HG03097 (cell line): ENCODE measurements at regions not wholly inside any gene's neighbourhood (a gene's known extent, or its start where the extent isn't known, plus 50 kb on each side); places are given as distances from the start of the nearest gene placed in this dataset.
A peak's percentile ranks its signal among the peaks of the same experiment; 100 is the strongest.

Source experiments
- ATAC-seq: cut with Tn5 transposase; IDR thresholded peaks from one replicate; pipeline ENCODE4 v1.9.1; 2021; ENCODE audit not compliant: unreplicated experiment, low FRiP score

DNA sequence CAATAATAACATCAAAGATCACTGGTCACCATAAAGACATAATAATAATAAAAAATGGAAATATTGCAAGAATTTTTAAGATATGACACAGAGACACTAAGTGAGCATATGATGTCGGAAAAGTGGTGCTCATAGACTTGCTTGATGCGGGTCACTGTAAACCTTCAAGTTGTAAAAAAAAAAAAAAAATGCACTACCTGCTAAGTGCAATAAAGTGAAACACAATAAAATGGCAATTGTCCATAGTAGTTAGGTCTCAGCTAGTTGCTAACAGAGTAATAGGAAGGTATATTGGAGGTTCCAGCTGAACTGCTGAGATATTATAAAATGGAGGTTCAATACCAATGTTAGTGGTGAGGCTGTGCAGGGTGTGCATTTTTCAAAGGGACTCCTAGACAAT, 146.6 kb upstream of the MRPS22 start:
- ATAC-seq = no peak

DNA sequence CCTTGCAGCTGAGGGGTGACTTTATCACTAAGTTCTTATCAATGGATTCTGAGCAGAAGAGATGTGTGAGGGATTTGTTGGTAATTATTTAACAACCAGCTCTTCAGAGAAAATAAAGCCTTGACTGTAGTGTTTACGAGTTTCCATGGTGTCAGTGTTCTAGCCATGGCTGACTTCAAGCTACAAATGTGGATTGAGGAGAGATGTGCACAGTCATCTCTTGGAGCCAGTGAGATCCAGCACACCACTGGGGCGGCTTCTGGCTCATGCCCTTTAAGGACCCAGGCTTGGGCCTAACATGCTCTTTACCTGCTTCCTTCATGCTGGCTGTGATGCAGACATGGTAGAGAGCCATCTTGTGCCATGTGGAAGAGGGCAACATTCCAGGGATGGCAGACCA, 145.6 kb upstream of the MRPS22 start:
- ATAC-seq = no peak

DNA sequence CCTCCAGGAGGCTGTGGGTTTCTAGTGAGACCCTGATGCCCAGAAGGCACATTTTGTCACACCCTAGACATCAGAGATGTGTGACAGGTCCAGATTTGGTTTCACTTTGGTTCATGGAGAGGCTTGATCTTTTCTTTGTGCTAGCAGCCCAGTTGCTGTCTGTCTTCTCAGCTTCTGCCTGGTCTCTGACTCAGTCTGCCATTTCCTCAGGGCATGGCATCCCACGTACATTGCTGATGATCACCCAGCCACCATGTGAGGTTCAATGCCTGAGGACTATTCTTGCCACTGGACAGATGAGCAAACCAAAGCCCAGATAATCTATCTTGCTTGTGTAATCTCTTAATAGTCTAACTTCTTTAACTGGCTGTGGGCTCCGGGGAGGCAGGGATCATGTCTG, 144.9 kb upstream of the MRPS22 start:
- no peak for ATAC-seq

DNA sequence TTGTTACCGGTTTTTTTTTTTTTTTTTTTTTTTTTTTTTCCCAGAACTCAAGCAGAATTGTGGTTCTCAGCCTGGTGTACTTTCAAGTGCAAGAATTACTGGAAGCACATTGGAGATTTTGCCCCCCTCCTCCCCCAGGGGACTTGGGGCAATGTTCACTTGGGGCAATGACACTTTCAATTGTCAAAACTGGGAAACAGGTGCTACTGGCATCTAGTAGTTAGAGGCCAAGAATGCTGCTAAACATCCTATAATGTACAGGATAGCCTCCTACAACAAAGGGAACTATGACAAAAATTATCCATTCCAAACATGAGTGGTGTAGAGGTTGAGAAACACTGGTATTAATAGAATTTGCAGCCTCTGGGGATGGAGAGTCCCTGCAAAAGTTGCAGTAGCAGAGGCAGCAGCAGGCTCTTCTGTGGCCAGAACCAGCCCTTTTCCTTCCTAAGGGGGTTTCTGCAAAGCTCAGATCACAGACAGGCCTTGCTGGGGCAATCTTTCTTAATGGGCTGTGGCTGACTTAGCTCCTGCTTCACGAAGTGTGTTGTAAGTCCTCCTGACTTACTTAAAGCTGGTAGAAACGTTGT, 144.3 kb upstream of the MRPS22 start:
- ATAC-seq = no peak

DNA sequence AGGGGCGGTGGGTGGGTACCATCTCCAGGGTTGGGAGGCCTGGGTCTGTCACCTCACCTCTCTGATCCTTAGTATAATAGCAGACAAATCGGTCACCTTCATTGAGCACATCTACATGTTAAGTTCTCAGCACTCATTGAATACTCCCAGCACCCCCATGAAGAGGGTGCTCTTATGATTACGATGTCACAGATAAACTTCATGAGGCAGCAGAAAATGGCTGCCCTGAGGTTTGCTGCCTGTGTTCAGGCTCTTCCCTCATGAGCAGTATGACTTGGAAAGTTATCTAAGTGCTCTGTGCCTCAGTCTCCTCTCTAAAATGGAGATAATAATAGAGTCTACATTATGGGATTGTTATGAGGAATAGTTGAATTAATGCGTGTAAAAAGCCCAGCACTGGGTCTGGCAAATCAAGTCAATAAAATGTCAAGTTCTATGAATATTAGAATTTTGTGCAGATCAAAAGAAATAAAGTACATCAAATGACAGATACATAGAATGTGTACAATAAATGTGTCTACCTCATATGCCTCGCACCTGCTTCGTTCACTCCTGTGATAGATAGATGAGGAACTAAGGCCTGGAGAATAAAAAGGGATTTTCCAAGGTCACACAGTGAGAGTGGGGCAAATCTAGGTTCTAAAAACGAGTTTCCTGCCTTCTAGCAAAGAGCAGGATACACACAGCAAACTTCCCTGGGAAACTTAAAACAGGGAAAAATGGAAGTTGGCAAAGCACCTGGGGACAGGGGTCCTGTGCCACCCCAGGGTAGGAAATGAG, 142.2 kb upstream of the MRPS22 start:
- ATAC-seq = peak; percentile 13

DNA sequence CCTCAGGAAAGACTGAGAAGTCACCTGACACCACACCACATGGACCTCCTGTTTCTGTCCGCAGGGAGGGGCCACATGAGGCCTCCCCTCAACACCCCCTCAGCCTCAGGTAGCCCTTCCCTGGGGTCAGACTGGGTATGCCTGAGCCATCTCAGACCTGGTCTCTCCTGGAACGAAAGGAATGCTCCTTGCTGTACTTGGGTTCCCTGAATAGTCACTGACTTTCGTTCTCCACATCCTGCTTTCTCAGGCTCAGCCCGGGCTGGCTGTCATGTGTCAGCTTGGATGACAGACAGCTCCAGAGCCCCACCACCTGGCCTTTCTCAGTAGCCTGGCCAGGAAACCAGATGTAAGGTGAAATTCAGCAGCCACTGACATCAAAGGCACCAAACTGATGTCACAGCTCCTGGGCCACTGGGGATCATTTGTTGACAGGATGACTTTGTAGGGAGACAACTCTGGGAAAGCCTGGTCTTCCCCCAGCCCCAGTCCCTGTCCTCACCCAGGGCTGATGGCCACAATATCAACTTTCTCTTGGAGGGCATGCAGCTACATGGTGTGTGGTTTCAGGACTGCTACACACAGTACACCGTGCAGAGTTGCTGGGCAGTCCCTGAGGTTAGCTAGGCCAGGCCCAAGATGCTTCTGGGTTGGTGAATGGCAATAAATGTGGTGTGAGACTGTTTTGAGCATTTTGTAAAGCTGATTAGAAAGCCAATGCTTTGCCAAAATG, 141.4 kb upstream of the MRPS22 start:
- ATAC-seq = peak; percentile 58

DNA sequence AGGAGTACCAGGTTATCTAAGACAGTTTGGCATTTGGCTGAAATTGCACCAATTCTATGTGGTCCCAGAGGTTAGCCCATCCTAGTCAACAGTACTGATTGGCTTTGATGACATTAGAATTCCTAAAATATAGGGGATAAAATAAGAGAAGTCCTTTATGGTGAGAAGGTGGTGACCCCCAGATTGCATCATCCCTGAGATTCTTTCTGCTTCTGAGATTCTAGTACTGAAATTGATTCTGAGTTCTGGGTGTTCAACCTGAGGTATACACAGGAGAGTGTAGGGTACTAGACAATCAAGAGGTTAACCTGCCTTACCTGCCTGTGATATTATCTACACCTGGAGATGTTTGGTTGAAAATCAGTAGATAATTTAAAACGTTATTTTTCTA, 140.9 kb upstream of the MRPS22 start:
- no peak for ATAC-seq

DNA sequence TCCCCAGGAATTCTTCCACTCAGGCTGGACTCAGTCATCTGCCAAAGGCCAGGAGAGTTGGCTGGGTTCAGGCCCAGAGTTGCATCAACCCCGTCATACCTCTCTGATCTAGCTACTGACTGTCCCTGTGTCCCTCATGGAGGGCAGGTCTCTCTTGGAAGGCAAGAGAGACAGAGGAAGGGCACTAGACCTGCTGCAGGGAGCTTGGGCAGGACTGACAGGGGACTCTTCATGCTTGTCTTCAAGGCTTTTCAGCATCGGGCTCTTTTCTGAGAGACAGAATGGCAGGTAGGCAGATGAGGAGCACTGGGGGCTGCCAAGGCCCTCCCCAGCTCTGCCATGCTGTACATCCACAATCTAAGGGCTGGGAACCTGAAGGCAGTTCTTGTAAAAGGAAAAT, 140.1 kb upstream of the MRPS22 start:
- ATAC-seq = no peak

DNA sequence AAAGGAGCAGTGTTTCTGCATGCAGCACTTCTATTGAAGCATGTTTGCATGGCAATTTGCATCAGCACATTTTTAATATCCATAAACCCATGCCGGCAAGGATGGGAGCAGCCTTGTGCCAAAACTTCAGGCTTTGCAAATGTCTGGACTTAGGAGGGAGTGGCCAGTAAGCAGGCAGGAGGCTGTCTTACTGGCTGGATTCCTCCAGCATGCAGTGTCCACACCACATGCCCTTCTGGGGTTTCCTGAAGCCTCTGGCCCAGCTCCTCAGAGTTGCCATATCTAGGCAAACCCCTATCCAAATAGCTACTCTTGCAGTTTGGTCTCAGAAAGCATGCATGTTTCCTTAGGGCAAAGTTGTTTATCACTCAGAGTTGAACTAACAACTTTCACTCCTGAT, 139.1 kb upstream of the MRPS22 start:
- ATAC-seq = no peak

DNA sequence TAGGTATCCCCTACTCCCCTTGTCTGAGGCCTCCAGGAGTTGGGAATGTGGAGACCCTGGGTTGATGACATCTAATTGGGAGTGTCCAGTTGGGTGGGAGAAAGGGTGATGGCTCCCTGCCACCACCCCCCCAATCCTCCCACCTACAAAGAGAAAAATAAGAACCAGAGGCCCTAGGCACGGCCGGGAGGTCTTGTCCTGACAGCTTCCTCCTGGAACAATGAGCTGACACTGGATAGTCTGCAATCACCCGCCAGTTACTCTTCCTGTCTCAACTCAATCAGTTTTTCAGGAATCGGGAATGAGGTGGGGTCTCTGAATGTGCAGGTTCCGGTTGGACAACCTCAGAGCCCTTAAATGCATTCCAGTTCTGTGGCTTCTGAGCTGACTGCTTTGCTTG, 129.9 kb upstream of the MRPS22 start:
- ATAC-seq = no peak

DNA sequence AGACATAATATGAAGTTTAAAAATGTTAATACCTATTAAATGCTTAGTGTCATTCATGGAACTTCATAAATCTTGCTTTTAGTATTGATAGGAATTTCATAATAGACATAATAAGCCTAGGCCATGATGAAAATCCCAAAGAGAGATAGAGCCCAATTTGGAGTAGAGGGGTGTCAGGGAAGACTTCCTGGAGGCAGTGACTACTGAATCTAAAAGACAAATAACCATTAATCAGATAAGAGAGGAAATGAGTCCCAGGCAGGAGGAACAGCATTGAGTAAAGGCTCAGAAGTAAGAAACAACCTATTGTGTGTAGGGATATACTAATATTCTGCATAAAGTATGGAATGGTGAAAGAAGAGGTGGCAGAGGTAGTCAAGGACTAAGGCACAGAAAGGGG, 126.9 kb upstream of the MRPS22 start:
- no peak for ATAC-seq

DNA sequence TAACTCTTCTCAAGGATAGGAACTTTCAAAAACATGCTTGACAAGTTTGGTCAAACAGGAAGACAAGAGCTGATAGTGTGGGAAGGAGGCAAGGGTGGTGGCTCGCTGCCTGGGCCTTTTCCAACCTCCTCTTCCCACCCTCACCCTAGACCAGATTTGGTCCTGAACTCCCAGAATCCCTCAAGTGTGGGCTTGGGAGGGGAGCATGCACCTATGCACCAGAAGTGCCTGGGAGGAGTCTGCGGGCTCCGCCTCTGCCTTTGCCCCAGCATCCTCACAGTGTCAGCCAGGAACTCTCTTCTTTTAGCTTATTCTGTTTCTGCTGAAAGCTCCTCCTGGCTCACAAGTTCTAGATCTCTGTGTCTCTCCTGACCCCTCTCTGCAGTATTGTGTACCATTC, 126.2 kb upstream of the MRPS22 start:
- no peak for ATAC-seq

DNA sequence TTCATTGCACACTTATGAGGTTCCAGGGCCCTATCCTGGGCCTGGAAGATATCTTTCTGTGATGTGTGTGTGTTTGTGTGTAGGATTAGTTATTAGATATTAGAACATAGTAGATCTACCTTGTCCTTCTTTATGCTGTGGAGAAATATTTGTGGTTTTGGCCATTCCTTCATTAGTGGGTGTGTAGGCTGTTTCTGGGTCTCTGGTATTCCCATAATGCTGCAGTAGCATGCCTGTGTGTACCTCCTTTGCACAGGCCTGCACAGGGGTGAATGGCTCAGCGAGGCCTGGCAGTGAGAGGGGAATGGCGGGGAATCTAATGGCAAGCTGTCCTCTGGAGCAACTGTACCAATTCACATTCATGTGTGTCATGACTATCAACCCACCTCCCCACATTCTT, 125.8 kb upstream of the MRPS22 start:
- no peak for ATAC-seq

DNA sequence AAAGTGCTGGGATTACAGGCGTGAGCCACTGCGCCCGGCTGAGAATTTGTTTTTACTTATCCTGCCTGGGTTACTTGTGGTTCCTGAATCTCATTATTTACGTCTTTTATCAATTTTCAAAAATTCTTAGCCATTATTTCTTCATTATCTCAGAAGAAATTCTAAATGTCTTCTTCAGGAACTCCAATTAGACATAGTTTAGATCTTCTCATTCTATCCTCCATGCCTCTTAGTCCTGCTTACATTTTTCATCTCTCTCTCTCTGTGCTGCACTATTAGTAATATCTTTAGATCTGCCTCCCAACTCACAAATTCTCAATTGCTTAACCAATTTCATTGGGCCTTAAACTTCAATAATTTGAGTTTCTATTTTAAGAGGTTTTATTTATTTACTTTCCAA, 124.4 kb upstream of the MRPS22 start:
- ATAC-seq = no peak

DNA sequence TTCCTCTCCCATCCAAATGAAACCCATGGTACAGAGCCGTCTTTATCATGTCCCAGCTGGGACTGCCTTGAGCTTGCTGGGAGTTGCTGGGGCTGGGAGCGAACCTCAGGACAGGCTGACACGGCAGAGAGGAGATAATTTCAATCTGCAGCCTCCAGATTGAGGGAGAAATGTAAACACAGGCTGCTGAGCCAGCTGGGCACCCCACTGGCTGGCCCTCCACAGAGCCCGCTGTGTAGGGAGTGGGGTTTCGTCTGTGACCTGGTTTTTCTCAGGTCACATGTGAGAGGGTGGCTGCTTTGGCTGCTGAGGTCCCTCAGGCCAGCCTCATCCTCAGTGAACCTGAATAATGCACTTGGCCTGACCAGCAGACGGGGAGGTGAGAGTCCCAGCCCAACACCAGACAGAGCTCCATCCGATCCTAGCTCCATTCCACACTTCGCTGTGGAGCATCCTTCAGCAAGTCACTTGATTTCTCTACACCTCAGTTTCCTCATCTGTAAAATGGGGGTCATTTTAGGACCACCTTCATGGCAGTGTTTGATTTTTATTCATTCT, 121.6 kb upstream of the MRPS22 start:
- no peak for ATAC-seq

DNA sequence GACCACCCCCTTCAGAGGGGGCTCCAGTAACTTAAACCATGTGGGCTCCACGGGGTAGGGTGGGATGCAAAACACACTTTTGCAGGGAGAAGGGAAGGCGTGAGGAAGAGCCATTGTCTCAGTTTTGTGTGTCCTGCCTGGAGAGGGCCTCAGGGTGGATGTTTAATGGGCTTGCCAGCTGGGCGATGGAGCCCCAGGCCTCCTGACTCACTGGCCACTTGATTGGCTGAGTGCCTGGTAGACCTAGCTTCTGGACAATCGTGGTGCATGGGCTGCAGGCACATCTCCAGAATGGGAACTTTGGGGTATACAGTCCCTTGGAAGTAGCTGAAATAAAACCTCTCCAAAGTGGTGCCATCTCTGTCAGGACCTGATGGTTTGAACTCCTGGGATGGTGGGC, 118.3 kb upstream of the MRPS22 start:
- no peak for ATAC-seq

DNA sequence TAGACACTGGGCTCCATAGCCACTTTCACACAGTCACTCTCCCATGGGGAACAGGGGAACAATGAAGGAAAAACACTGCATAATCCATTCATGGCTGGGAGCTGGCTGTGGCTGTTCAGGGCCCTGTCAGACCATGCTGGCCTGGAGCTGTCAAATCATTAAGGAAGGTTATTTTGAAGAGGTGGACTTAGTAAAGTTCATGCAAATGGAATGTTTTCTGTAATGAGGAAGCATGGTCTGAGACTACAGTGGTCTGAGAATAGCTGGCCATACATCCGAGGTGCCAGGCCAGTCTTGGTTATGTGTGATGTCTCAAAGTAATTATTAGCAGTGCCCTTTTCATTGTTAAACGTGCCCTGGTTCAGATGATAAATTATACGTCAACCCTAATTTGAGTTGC, 117.1 kb upstream of the MRPS22 start:
- no peak for ATAC-seq

DNA sequence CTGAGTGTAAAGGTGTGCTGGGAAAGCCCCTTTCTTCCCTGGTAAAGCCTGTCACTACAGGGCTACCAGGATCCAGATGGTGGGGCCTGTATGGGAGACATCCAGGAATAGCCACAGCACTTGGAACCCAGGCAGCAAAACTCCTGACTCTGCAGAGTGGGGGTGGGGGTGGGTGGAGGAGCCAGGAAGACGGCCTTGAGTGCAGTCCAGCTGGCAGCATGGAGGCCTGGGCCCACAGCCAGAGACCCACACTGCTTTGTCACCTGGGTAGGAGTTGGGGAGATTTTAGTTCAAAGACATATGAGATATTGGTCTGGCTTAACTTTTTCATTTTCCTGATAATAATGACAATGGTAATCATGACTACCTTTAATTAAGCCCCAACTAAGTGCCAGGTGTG, 116.7 kb upstream of the MRPS22 start:
- ATAC-seq = no peak

DNA sequence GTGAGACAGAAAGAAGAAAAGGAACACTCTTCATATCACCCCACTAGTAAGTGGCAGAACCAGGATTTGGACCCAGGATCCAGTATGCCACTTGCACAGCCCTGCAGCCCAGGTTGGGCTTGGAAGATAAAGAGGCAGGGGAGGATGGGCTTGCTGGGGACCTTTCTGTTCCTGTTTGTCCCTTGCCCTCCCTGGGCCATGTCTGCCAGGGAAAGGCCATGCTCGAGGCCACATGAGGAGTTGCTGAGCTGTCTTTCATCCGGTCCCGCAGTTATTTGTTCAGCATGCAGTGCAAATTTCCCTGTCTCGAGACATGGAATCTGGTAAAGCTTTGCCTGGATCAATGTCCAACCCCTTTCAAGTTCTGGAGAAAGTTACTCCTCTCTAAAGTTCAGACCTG, 116.0 kb upstream of the MRPS22 start:
- ATAC-seq = no peak

DNA sequence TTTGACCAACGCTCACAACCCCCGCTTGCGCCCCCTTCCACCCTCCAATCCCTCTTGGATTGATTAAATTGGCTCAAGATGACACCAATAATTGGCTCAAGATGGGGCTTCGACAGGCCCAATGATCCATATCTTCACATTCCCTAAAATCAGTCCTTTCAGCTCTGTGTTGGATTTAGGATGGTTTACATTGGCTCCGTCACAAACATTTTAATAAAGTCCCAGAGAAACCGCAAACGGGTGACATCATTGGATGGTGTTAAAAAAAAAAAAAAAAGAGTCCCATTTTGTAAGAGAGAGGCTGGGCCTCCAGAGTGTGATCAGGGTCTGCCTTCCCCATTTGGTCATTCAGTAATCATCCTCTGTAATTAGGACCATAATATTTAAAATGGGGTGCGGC, 113.4 kb upstream of the MRPS22 start:
- no peak for ATAC-seq

DNA sequence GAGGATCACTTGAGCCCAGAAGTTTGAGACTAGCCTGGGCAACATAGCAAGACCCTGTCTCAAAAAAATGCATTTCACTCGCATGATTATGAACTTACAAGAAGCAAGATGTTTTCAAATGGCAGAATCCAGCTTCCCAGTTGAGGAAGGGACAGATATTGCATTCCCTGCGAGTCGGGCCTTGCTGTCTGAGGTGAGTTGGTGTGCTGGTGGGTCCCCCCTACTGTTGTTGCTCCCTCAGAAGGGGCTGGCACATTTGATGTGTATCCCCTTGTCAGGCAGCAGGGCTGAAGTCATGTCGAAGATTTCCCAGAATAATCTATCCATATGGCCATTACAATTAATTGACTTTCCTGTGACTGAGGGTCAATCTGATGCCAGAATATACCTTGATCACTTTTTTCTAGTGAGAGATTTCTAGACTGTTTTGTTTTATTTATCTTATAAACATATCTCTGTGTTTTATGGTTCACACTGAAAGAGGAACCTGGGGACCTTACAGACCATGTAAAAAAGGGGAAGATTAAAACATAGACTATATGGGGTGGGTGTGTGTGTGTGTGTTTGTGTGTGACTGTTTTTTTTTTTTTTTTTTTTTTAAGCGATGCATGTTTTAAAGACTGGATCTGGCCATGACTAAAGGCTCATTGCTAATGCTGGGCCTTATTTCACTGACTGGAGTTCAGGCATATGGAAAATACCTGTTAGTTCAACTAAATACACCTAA, 112.1 kb upstream of the MRPS22 start:
- ATAC-seq = no peak
